ENCODE measurements at regions not wholly inside any gene's neighbourhood (a gene's known extent, or its start where the extent isn't known, plus 50 kb on each side); places are given as distances from the start of the nearest gene placed in this dataset.

DNA sequence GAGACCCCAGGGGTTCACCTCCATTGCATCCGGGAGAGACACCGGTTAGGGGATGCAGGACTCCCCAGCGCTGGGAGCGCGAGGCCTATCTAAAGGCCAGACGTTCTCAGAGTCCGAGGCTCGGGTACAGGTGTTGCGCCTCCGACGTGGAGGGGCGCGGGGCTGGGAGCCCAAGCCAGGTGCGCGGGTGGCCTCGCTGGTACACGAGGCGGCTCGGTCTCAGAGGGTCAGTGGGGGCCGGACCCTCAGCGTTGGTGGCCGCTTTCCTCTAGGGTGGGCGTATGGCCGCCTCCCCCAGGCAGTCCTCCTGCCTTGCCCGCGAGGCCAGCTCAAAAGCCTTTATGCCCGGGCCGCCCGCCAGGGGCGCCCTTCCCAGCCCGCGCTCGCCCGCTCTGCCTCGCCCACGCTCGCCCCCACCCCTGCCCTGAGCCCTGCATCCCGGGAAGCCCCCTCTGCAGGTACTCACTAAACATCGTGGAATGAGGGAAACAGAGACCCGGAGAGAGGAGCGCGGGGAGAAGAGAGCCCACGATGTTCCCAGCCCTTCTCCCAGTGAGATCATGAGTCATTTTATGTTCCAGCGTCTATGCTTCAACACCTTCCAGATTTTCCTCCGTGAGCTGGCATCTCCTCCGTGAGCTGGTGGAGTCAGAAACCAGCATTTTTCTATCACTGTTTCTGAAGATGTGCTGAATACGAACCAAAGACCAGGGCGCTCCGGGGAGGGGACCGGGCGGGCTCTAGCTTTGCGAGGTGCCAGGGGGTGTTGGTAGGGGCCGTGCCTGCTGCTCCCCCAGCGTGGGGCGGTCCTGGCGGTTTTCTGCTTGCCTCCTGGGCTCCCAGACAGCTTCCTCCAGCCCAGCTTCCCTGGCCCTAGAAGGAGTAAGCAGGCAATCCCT is 73.8 kb downstream of the DIO3 start (continued):
- TF ChIP-seq TAF1 (conservative IDR thresholded peaks at IDR 0.05), result no peak
- TF ChIP-seq, protein P1, sequence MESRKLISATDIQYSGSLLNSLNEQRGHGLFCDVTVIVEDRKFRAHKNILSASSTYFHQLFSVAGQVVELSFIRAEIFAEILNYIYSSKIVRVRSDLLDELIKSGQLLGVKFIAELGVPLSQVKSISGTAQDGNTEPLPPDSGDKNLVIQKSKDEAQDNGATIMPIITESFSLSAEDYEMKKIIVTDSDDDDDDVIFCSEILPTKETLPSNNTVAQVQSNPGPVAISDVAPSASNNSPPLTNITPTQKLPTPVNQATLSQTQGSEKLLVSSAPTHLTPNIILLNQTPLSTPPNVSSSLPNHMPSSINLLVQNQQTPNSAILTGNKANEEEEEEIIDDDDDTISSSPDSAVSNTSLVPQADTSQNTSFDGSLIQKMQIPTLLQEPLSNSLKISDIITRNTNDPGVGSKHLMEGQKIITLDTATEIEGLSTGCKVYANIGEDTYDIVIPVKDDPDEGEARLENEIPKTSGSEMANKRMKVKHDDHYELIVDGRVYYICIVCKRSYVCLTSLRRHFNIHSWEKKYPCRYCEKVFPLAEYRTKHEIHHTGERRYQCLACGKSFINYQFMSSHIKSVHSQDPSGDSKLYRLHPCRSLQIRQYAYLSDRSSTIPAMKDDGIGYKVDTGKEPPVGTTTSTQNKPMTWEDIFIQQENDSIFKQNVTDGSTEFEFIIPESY (IDR thresholded peaks at IDR 0.05), result no peak
- TF ChIP-seq, protein P2, sequence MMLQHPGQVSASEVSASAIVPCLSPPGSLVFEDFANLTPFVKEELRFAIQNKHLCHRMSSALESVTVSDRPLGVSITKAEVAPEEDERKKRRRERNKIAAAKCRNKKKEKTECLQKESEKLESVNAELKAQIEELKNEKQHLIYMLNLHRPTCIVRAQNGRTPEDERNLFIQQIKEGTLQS (IDR thresholded peaks at IDR 0.05), result no peak
- no peak for TF ChIP-seq SP1 (IDR thresholded peaks at IDR 0.05)
- no peak for TF ChIP-seq RXRA (IDR thresholded peaks at IDR 0.05)
- TF ChIP-seq YY1 (IDR thresholded peaks at IDR 0.05), result no peak

DNA sequence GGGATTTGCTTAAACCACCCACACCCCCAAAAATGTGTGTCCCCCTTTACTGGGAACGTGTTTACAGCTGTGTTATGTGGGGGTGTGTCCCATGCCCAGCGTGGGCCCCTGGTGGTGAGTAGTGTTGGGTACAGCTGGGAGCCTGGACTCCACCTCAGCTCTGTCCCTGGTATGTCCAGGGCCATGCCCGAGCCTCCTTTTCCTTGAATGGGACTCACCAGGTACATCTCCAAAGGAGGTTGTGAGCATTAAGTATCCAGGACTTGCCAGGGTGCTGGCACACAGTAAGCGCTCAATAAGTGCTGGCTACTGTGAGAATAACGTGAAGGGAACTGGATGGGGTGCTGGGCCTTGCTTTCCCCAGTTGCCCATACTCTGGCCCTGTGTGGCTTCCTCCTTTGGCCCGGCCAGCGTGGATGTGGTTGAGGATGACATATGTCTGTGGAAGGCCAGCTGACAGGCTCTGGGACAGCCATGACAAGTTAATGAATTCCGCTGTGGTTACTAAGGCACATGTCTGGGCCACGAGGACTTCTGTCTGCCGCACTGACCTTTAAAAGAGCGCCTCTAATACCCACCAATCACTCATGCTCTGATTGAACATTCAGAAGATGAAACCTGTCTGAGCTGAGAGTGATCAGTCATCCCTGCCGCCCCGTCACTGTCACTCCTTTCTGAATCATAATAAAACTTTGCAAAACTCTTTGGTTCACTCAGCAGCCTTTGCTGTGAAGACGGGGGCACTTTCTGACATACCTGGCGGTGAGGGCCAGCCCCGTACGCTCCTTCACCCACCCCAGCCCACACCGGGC is 74.7 kb downstream of the DIO3 start:
- TF ChIP-seq EGR1 (IDR thresholded peaks at IDR 0.05; ENCODE audit: low read depth in 2 of 2), result no peak
- TF ChIP-seq YY1 (IDR thresholded peaks at IDR 0.05), result no peak
- no peak for TF ChIP-seq HNF4G (IDR thresholded peaks at IDR 0.05)
- no peak for TF ChIP-seq TAF1 (conservative IDR thresholded peaks at IDR 0.05)
- H3K27ac ChIP-seq (ENCODE audit: low read depth in 1 of 2, low read length in 2 of 2), result no peak overlapping the region
- peaks cover 0 to 2% (median under 1%) of the 10 kb centered on the region in 4 donors for H3K27me3 ChIP-seq (ENCODE audit: control insufficient read depth in 4 of 4, insufficient read depth in 4 of 4, low read length in 3 of 4)
- H3K36me3 ChIP-seq (ENCODE audit: control insufficient read depth in 4 of 4, insufficient read depth in 3 of 4, low read depth in 1 of 4, low read length in 3 of 4), result no peaks in the 10 kb centered on the region
- no peak for DNase-seq (ENCODE audit: low spot score)
- no peak overlapping the region for H3K4me3 ChIP-seq (ENCODE audit: low read depth in 1 of 3, low read length in 3 of 3)
- WGBS, result 86% methylated on average over 18 of the region's 18 CpGs
- H3K9me3 ChIP-seq (ENCODE audit: control insufficient read depth in 4 of 4, low read length in 3 of 4), result no peaks in the 10 kb centered on the region
- H3K9ac ChIP-seq (ENCODE audit: low read depth in 1 of 2, low read length in 2 of 2), result no peak overlapping the region
- no peaks in the 10 kb centered on the region for H3K4me1 ChIP-seq (ENCODE audit: control insufficient read depth in 4 of 4, insufficient read depth in 4 of 4, low read length in 3 of 4)

DNA sequence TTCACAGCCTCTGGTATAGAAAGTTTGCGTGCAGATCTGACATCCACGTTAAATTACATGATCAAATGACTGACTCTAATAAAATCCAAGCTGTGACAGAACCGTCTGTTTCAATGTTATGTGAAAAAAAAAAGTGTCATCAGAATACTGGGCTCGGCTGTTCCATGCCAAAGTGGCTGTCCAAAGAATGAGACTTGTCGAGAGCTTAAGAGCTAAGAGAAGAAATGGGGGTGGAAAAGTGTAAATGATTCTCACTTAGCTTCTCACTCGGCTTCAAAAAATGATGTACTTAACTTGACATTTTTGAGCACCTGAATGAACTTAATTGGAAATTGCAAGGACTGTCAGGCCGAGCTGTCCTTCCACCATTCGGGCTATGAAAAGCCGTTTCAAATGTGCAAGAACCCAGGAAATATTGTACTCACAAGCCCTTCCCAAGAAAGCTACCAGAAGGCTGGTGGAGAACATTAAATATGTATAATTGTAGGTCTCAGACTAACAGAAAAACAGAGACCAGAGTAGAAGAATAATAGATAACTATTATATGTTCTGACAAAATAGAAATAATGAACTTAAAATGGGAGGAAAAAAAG is 78.0 kb downstream of the DIO3 start:
- TF ChIP-seq RXRA (IDR thresholded peaks at IDR 0.05), result no peak
- TF ChIP-seq, protein P3, sequence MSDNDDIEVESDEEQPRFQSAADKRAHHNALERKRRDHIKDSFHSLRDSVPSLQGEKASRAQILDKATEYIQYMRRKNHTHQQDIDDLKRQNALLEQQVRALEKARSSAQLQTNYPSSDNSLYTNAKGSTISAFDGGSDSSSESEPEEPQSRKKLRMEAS (IDR thresholded peaks at IDR 0.05), result no peak
- TF ChIP-seq TAF1 (conservative IDR thresholded peaks at IDR 0.05), result no peak
- TF ChIP-seq HNF4A (conservative IDR thresholded peaks at IDR 0.05), result no peak
- TF ChIP-seq, protein P4, sequence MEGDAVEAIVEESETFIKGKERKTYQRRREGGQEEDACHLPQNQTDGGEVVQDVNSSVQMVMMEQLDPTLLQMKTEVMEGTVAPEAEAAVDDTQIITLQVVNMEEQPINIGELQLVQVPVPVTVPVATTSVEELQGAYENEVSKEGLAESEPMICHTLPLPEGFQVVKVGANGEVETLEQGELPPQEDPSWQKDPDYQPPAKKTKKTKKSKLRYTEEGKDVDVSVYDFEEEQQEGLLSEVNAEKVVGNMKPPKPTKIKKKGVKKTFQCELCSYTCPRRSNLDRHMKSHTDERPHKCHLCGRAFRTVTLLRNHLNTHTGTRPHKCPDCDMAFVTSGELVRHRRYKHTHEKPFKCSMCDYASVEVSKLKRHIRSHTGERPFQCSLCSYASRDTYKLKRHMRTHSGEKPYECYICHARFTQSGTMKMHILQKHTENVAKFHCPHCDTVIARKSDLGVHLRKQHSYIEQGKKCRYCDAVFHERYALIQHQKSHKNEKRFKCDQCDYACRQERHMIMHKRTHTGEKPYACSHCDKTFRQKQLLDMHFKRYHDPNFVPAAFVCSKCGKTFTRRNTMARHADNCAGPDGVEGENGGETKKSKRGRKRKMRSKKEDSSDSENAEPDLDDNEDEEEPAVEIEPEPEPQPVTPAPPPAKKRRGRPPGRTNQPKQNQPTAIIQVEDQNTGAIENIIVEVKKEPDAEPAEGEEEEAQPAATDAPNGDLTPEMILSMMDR (IDR thresholded peaks at IDR 0.05; ENCODE audit: low read depth, low read length, missing input control), result no peak
- no peak for TF ChIP-seq RAD21 (IDR thresholded peaks at IDR 0.05)
- TF ChIP-seq YY1 (IDR thresholded peaks at IDR 0.05), result no peak
- H3K36me3 ChIP-seq (ENCODE audit: control insufficient read depth in 4 of 4, insufficient read depth in 3 of 4, low read depth in 1 of 4, low read length in 3 of 4), result no peaks in the 10 kb centered on the region
- H3K27ac ChIP-seq (ENCODE audit: low read depth in 1 of 2, low read length in 2 of 2), result no peak overlapping the region
- no peaks in the 10 kb centered on the region for H3K9me3 ChIP-seq (ENCODE audit: control insufficient read depth in 4 of 4, low read length in 3 of 4)
- peaks cover 0 to 4% (median under 1%) of the 10 kb centered on the region in 4 donors for H3K27me3 ChIP-seq (ENCODE audit: control insufficient read depth in 4 of 4, insufficient read depth in 4 of 4, low read length in 3 of 4)
- H3K4me3 ChIP-seq (ENCODE audit: low read depth in 1 of 3, low read length in 3 of 3), result no peak overlapping the region
- no peak for DNase-seq (ENCODE audit: low spot score)
- no peaks in the 10 kb centered on the region for H3K4me1 ChIP-seq (ENCODE audit: control insufficient read depth in 4 of 4, insufficient read depth in 4 of 4, low read length in 3 of 4)
- 86% methylated on average over 9 of the region's 9 CpGs for WGBS
- no peak overlapping the region for H3K9ac ChIP-seq (ENCODE audit: low read depth in 1 of 2, low read length in 2 of 2)
